ENCODE measurements at regions not wholly inside any gene's neighbourhood (a gene's known extent, or its start where the extent isn't known, plus 50 kb on each side); places are given as distances from the start of the nearest gene placed in this dataset.
A peak's percentile ranks its signal among the peaks of the same experiment; 100 is the strongest.

DNA sequence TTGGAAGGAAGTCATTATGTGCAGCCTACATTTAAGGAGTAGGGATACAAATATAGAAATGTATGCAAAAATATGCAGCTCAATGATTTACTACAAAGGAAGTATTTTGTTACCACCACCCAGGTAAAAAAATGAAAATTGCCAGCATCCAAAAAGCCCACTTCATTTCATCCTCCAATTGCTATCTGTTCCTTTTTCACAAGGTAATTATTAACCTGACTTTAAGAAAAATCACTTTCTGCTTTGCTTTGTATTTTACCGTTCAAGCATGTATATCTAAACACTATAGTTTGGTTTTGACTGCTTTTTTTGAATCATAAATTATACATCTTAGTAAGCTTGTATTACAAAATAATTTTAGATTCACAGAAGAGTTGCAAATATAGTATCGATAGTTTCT, 768.5 kb upstream of the GJE1 start:
- DNase-seq = no peak

DNA sequence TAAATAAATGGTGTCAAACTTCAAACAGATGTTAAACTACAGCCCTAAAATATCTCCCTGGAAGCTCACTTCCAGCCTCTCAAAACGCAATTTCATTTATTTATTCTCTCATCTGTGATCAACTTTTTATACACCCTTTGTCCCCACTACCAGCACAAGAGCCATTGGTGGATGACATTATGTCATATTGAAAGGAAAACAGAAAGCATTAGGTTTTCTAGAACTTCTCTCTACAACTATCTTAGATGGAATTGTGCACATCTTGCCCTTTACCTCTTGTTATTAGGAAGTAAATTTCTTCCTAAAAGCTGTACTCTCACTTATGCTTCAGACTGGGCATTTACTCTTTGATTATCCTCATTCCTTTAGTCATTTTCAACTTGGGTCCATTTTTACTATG, 771.2 kb upstream of the GJE1 start:
- no peak for DNase-seq

DNA sequence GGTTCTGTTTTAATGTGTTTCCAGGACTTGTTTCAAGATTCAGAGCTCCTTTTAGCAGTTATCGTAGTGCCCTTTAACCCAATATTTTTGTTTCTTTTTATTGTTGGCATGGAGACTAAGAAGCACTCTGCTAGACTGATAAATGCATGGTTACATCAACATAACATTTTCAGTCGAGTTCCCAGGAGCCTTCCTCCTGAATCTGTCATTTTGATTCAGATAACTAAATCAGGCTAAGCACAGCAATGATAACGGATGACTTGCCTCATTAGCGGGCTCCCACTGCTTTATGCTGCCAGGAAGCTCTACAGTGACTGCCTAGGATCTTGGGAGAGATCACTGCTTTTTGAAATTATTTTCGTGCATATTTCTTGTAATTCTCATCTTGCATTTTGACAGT, 772.8 kb upstream of the GJE1 start:
- DNase-seq = no peak

DNA sequence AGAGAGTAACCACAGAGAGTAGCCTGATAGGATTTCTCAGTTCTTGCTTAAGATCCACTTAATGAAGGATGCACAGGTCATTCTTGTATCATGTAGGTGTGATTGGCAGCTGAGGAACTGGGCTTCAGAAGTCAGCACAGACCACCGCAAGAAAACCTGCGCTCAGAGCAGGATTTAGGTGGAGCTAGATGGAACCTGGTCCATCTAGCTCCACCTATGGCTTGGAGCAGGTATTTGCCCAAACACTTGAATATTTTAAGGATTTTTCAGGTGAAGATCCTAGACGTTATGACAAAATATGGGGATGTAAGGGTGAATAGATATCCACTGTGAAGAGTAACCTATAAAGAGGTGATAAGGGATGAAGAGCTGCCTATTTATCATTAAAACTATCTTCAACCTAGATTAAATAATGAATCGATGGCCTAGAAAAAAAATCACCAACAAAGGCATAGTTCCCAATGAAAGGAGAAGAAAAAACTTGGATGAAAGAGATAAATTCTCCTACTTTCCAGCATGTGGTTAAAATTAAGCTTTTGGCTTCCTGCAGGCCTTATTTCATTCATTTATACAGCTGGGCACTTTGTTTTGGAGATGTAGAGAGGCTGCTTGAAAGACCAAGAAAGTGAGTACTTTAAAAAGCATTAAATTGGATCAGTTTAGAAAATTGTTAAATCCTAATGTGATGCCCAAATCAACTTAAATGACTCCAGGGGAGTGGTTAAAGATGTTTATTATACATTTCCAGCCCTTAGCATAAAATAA, 778.4 kb upstream of the GJE1 start:
- no peak for DNase-seq

DNA sequence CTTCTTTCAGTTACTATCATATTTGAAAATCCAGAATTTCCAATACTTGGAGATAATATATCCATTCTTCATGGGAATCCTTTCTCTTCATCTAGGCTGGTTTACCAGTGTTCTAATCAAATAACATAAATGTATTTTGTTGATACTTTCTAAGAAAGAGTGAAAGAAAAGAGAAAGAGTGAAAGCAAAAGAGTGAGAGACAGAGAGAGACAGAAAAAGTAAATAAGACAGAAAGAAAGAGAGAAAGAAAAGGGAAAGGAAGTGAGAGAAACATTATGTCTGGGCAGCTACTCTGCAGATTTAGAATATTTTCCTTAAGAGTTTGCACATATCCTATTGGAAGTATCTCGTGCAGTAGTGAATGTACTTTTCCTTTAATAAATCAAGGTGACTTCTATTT, 781.0 kb upstream of the GJE1 start:
- no peak for DNase-seq

DNA sequence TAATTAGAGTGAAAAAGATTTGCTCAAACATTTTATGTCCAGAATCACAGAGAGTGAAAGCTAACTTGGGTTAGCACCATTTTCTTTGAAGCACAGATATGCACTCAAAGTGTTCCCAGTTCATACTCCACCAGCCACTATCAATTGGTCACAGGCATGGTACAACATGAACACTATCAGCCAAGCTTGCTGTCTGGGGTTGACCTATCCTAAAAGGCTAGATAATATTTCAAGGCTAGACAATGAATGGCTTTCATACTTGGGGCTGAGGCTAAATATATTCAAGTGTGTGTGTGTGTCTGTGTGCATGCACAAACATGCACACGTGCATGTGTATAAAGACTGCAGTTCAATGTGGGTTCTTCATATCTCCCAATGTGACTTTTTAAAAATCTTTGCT, 783.0 kb upstream of the GJE1 start:
- DNase-seq = no peak

DNA sequence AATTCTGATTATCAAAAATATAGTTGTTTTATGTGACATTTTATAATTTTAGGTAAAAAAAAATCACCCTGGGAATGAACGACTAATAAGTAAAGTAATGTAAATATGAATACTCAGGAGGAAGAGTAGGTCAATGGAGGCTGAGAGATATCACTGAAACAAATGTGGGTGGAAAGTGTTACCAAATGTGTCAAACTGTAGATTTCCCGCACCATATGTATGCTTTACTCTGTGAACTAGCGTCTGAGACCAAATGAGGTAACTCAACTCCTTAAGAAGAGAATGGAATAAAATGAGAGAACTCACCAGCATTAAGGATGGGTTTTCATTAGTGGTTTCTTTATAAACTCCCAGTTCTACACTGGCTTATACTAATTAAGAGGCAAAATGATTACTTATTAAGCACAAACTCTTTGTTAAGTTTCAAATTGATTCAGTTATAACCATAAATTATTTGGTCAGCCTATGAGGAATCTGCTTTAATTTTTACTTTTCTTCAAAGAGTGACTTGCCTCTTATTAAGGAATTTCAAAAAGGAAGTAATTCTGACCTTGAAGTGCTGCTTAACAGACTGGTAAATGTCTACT, 784.7 kb upstream of the GJE1 start:
- no peak for DNase-seq

DNA sequence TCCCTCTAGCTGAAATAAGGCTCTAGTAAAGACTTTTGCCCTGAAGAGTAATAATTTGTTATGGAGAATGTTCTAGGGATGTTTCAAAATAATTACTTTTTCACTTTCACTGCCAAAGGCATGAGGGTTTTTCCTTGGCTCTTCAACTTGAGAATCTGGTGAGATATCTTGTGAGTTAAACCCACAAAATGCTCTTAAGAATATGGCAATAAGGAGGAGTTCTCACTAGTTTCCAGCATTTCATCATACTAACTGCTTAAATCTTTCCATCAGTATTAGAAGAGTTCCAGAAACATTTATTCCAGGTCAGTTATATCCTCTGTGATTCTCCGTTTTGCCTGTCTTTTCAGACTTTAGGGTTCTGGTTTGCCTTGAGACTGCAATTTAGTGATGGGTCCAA, 785.6 kb upstream of the GJE1 start:
- DNase-seq = no peak

DNA sequence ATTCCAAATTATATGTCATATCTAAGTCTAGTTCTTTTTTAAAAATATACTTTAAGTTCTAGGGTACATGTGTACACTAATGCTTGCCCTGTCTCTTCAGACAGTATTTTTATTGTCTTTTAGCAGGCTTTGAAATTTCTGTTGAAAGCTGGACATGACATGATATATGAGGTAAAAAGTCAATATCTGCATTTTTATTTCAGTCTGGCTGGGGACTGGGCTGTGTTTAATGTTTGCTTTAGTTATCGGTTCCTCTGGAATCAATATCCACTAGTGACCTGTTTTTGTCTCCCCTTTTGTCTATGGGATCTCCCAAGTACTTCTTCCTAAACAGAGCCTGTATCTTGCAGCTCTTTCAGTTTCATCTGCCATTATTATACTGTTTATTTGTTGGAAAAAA, 786.2 kb upstream of the GJE1 start:
- DNase-seq = no peak

DNA sequence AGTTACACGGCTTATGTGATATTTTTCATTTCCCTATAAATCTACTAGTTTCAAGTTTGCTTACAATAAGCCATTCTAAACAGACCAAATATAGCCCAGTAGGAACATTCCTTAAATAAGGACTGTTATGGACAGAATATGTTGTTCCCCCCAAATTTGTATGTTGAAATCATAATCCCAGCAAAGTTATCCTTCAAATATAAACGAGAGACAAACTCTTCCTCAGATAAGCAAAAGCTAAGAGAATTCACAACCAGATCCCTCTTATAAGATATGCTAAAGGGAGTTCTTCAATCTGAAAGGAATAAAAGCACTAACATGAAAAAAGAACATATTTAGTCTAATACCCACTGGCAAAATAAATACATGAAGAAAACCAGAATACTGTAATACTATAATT, 795.5 kb upstream of the GJE1 start:
- DNase-seq = no peak

DNA sequence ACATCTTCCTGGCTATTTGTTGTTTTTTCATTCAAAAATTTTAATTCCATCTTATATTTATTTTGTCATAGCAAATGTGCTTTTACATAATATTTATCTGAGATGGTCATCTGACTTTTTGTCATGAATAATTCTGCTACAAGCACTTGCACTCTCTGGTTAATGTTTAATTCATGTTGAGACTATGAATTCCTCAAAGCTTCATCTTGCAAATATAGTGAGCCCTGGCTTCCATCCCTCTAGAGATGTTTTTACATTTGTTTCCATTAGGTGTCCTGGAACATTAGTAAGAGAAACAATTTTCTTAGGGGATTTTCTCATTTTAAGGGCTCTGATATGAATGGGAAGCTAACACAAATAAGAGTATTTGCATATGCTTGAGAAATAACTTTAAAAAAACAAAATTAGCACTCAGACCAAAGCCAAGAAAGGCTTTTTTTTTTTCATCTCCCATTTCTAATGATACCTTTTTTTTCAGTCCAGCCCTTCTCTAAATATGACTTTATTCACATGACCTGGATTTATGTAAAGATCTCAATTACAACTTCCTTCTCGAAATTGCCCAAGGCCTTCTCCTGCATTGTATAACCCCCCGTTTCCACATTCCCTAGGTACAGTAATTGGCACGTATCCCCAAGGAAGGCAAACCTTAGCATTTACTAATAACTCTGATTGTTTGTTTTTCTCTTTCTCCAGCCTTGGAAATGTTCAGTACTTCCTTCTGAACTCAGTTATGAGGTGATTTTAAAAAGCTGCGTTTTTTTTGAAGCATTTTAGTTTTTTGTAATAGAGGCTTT, 797.0 kb upstream of the GJE1 start:
- no peak for DNase-seq

DNA sequence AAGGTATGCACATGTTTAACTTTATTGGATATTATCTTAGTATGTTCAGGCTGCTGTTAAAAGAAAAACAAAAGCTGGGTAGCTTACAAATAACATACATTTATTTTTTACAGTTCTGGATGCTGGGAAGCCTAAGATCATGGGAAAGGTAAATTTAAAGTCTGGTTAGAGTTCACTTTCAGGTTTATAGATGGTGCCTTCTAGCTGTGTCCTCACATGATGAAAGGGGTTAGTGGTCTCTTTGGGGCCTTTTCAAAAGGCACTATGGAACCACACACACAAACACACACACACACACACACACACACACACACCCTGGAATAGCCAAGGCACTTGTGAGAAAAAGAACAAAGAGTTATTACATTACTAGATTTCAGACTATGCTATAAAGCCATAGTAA, 805.8 kb upstream of the GJE1 start:
- no peak for DNase-seq

DNA sequence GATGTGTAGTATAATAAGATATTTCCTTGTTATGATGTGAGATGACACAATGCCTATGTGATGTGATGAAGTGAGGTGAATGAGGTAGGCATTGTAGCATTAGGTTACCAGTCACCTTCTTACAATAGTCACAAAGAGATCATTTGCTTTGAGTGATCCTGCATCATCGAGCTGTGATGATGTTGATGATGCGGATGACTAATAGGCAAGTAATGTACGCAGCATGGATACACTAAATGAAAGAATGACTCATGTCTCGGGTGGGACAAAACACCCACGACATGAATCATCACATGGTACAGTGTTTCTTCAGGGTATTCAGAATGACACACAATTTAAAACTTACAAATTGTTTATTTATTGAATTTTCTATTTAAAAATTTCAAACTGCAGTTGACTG, 806.3 kb upstream of the GJE1 start:
- peak; percentile 57 to 58 for DNase-seq

DNA sequence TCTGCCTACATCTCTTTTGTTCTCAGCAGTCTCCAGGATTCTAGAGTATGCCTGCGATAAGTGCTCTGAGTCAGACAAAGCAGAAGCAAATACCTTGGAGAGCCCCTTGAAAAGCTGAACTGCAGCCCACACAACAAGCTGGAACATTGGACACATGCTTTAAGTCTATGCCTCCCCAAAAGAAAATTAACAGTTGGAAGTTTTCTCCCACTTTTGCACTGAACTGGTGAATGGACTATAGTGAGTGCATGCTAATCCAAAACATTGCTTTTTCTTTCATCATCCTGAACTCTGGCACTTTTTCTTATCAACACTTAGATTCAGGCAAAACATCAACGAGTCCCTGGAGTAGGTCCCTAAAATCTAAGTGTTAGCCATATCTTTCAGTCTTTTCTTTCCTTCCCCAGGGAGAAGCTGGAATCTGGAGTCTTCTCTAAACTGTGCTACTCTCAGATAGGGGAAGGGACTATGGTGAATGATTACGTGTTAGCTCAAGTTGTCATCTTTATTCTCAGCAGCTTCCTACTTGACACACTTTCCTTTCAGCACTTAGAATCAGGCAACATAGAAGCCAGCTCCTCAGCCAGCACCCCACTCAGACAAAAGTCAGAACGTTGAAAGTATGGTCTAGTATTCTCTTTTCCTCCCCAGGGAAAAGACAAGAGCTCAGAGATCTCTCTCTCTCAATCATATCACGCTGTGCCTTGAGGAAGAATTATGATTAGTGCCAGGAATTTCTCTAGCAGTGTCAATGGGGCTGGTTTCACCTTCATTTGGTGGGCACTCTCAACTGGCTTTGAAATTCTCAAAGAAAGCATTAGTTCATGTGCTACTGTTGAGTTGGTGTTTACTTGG, 811.0 kb upstream of the GJE1 start:
- DNase-seq = no peak

DNA sequence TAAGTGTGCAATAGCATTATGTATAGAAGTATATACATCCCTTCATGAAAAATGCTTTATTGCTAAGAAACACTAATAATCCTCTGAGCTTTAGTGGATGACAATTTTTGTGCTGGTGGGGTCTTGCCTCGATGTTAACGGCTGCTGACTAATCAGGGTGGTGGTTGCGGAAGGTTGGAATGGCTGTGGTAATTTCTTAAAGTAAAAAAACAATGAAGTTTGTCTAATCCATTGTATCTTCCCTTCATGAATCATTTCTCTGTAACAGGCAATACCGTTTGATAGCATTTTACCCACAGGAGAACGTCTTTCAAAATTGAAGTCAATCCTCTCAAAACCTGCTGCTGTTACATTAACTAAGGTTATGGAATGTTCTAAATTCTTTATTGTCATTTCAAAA, 816.5 kb upstream of the GJE1 start:
- DNase-seq = no peak

DNA sequence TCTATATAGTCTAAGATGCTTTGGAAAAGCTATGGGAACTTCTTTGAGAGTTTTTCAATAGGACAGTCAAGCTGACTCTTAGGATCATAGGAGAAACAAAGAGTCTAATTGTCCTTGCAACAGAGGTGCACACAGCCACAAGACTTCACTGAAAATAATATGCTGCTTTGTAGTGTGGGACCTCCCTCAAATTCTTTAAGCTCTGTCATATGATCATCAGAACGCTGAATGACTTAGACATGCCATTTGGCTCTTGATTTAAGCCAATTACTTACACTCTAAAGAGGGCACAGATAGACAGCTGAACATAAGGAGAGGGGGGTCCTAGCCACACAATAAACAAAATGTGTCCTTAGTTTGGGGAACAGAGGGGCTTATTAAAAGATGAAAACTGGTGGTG, 818.7 kb upstream of the GJE1 start:
- no peak for DNase-seq

DNA sequence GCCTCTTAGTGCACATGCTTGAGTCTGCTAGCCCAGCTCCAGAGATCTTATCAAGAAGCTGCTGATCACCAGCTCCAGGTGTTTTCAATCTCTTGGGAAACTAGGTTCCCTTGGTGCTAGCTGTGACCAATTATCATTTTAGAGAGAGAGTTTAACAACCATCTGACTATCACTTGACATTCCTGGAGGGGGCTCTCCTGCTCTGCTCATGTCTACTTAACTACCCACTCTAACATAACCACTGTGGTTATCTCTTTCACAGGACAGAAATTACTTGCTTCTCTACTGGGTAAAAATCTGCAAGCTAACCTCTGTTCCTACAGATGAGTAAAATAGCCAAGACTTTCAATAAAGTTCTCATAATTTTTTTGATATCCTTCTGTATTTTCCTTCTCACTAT, 823.4 kb upstream of the GJE1 start:
- peak in 1 of 2 donors; percentile 11 for DNase-seq

DNA sequence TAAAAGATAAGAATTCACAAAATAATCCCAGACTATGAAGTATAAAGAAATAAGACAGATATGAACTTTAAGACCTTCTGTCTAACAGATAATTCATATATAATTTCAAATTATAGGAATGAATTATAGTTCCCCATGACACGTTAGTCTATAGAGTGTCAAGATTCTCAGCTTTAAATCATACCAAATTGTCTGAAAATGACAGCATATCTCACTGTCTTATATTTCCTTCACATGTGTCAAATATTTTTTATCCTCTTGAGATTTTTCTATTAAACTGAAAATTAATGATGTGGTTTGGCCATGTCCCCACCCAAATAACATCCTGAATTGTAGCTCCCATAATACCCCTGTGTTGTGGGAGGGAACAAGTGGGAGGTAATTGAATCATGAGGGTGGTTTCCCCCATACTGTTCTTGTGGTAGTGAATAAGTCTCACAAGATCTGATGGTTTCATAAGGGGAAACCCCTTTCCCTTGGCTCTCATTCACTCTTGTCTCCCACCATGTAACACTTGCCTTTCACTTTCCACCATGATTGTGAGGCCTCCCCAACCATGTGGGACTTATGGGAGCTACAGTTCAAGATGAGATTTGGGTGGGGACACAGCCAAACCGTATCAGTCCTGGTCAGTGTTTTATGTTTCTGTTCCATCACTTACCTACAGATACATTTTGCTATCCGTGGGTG, 825.3 kb upstream of the GJE1 start:
- peak in 1 of 2 donors; percentile 5 for DNase-seq

DNA sequence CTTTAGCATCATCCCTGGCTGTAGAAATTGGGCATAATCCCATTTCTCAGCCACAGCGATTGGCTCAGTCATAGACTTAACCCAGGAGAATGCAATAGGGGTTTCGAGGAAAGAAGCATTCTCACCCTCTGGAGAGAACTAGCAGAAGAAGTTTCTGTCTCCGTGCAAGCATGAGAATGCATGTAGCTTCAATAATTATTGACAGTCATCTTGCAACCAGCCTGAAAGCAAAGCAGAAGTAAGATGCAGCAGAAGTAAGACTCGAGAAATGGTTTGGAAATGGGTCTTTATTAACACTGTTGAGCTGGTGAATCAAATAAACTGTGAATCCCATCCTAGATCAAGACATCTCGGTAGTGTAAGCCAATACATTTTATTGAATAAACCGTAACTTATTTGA, 828.8 kb upstream of the GJE1 start:
- DNase-seq = no peak

DNA sequence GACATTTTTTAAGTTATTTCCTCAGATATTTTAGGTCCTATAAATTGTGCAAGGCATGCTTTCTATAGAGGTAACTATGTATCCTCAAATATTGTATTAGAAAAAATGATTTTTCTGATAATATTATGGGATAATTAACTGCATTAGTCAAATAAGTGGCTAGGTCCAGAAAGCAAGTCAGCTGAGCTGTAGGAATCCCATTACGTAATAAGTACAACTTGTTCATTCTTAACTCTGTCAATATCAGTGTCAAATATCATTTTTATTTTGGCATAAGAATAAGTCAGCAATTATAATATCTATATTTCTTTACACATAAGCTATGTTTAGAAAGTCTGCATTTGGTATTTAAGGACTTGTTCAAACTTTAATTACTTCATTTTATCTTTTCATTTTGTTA, 830.9 kb upstream of the GJE1 start:
- no peak for DNase-seq

DNA sequence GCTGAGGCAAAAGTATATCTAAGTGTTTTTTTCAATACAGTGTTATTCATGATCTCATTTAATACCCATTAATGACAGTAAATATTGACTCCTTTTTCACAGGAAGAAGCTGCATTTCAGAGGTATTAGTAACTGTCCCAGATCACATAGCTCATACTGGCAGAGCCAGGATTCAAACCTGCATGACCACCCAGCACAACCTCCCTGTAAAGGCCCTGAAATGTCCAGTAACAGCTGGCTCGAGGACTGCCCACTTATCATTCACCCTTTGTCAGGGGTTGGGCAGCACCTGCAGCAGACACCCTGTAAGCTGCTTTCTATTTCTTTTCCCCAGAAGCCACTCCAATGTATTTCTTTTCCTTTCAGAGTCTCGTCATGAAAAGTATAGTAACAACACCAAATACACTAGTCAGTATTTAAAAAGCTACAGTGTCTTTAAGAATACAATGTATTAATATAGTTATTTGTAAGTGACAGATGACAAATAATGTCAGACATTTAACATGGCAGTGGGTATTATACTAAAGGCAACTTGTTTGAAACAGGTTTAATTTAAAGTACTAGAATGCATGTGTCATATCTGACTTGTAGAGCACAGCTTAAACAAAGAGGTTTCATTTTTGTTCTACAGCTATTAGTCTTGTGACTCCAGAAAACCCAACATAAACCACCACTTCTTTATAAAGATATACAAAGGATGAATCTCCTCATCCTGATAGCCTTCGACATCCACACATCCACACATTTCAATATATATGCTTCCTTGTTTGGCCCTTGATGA, 841.6 kb upstream of the GJE1 start:
- no peak for DNase-seq

DNA sequence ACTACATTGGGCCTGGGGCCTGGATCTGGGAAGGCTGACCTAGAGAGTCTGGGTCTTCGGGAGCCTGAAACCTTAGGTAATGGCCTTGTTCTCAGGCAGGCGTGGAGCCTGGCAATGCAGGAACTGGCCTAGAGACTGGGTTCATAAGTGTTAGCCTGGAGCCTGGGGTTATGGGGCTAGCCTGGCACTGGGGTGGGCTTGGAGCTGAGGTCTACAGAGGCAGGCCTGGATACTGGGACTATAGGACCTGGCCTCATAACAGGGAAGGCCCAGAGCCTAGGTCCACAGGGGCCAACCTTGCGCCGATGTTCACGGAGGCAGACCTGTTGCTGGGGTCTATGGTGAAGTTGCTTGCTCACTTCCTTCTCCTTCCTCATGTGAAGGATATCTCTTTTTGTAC, 843.8 kb upstream of the GJE1 start:
- no peak for DNase-seq
